Osteocyte (in vitro differentiated cells): ENCODE measurements at regions not wholly inside any gene's neighbourhood (a gene's known extent, or its start where the extent isn't known, plus 50 kb on each side); places are given as distances from the start of the nearest gene placed in this dataset.

Experiments
- DNase-seq: peaks from one replicate; pipeline ENCODE4 v3.0.0; 2021; ENCODE audit warnings: mixed read lengths; ENCODE audit not compliant: unreplicated experiment; ENCODE audit errors: extremely low spot score
- H3K27ac Mint-ChIP-seq: one replicate; pipeline ENCODE4 v1.8.0; 2021; ENCODE audit warnings: mild to moderate bottlenecking, mixed read lengths; ENCODE audit not compliant: unreplicated experiment
- H3K27me3 Mint-ChIP-seq: one replicate; pipeline ENCODE4 v1.8.0; 2021; ENCODE audit warnings: mixed read lengths; ENCODE audit not compliant: unreplicated experiment
- H3K36me3 Mint-ChIP-seq: one replicate; pipeline ENCODE4 v1.8.0; 2021; ENCODE audit warnings: mixed read lengths; ENCODE audit not compliant: unreplicated experiment
- H3K4me1 Mint-ChIP-seq: one replicate; pipeline ENCODE4 v1.8.0; 2021; ENCODE audit warnings: mixed read lengths; ENCODE audit not compliant: unreplicated experiment
- H3K4me3 Mint-ChIP-seq: one replicate; pipeline ENCODE4 v1.8.0; 2021; ENCODE audit warnings: mild to moderate bottlenecking, moderate library complexity, mixed read lengths; ENCODE audit not compliant: unreplicated experiment
- H3K9me3 Mint-ChIP-seq: one replicate; pipeline ENCODE4 v1.8.0; 2021; ENCODE audit warnings: mixed read lengths; ENCODE audit not compliant: unreplicated experiment
- CTCF ChIP-seq: fragments of 200-600 bp; sonication (generic); IDR thresholded peaks from 2 replicates; pipeline ENCODE4 v1.5.0; 2021; ENCODE audit warnings: antibody characterized with exemption, mild to moderate bottlenecking, moderate library complexity

DNA sequence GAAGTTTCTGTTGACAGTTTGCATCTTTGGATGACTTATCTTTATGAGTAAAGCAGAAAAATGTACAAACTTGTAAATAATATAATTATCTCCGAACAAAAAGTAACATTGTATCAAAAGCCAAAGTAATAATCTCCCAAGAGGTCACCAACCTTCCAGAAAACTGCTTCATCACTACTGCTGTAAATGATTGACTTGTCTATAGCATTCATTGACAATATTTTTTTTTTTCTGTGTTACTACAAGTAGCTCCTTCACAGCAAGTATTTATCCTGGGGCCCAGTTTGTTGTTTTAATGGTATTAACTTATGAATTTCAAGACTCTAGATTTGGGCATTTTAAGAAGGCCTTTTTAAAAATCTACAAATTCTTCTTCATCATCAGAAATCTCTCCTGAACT is 242.4 kb downstream of the KLF12 start:
- Mint-ChIP-seq H3K4me3 (no peak overlapping the region), H3K9me3 (no peaks in the 10 kb centered on the region), H3K27ac (no peak overlapping the region), H3K36me3 (no peaks in the 10 kb centered on the region), H3K27me3 (no peaks in the 10 kb centered on the region), H3K4me1 (peaks cover 13% of the 10 kb centered on the region)
- DNase-seq: no peak
- TF ChIP-seq CTCF: no peak

DNA sequence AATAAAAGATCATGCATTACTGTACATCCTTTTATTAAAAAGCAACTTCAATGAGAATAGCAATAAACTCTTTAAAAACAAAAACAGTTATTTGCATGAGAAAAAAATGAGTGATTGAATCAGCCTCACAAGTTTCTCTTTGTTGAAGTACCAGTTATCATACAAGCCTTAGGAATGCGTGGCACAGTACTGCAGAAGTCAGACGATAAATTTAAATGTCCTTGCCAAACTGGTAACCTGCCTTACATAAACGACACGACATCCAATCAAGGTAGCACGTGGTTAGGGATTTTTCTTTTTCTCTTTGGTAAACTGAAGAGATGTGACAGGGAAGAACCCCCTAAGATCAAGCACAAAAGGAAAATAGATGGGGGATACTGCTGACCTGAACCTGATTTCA is 251.0 kb downstream of the KLF12 start:
- DNase-seq: no peak
- H3K27me3 Mint-ChIP-seq: no peaks in the 10 kb centered on the region
- peaks cover 7% of the 10 kb centered on the region for H3K4me1 Mint-ChIP-seq
- no peak for TF ChIP-seq CTCF
- H3K9me3 Mint-ChIP-seq: peaks cover 6% of the 10 kb centered on the region
- no peak overlapping the region for H3K27ac Mint-ChIP-seq
- peaks cover 11% of the 10 kb centered on the region for H3K36me3 Mint-ChIP-seq
- H3K4me3 Mint-ChIP-seq: no peak overlapping the region

DNA sequence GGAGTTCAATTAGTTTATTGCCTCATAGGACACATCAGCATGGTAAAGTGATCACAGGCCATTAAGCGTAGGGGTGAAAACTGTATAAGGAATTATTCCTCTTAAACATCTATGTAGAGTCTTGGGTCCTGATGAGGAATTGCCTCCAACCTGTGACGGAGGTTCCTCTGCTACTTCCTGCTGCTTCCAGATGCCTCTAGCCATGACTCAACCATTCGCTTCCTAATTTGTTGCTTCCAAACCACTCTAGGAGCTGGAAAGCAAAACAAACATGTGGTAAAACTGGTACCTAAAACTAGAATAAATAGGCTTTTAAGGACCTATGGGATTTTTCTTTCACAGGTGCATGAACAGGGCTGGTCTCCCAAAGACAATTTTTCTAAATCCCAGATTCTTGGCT is 253.8 kb downstream of the KLF12 start:
- no peaks in the 10 kb centered on the region for H3K27me3 Mint-ChIP-seq
- H3K9me3 Mint-ChIP-seq: peaks cover 19% of the 10 kb centered on the region
- no peak for TF ChIP-seq CTCF
- no peak overlapping the region for H3K27ac Mint-ChIP-seq
- peaks cover 14% of the 10 kb centered on the region for H3K36me3 Mint-ChIP-seq
- no peak for DNase-seq
- peaks cover 7% of the 10 kb centered on the region for H3K4me1 Mint-ChIP-seq
- H3K4me3 Mint-ChIP-seq: no peak overlapping the region

GRCh38 chr13:73879346-73880015 is 254.7 kb downstream of the KLF12 start:
- no peak for TF ChIP-seq CTCF
- H3K27ac Mint-ChIP-seq: no peak overlapping the region
- no peaks in the 10 kb centered on the region for H3K27me3 Mint-ChIP-seq
- H3K4me1 Mint-ChIP-seq: peaks cover 7% of the 10 kb centered on the region
- peaks cover 19% of the 10 kb centered on the region for H3K9me3 Mint-ChIP-seq
- peaks cover 11% of the 10 kb centered on the region for H3K36me3 Mint-ChIP-seq
- DNase-seq: no peak
- no peak overlapping the region for H3K4me3 Mint-ChIP-seq

- H3K27me3 Mint-ChIP-seq: no peaks in the 10 kb centered on the region
Measured at GRCh38 chr13:73877399-73877798, 256.8 kb downstream of the KLF12 start.

More at GRCh38 chr13:73877399-73877798, 256.8 kb downstream of the KLF12 start:
- no peak overlapping the region for H3K27ac Mint-ChIP-seq
- H3K4me1 Mint-ChIP-seq: peaks cover 7% of the 10 kb centered on the region
- peaks cover 19% of the 10 kb centered on the region for H3K9me3 Mint-ChIP-seq
- no peak overlapping the region for H3K4me3 Mint-ChIP-seq
- peaks cover 11% of the 10 kb centered on the region for H3K36me3 Mint-ChIP-seq
- no peak for DNase-seq
- no peak for TF ChIP-seq CTCF
